ENCODE measurements at regions not wholly inside any gene's neighbourhood (a gene's known extent, or its start where the extent isn't known, plus 50 kb on each side); places are given as distances from the start of the nearest gene placed in this dataset.

DNA sequence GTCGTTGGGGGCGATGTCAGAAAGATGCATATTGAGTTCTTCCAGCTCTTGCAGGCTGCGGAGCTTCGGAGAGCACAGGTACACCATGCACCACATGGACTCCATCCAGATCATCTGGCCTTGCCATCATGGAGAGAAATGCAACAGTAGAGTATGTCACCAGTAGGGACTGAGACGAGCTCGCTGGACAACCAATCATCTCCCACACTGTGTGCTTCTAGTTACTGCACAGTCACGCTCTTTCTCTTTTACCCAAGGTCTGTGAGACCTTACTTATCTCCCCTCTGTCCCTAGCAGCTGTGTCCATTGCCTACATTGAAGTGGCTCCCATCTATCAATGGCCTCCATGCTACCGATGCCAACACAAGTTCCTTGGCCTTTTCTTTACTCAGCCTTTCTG, 90.5 kb downstream of the C13orf42 start:
- TF ChIP-seq, protein P1, sequence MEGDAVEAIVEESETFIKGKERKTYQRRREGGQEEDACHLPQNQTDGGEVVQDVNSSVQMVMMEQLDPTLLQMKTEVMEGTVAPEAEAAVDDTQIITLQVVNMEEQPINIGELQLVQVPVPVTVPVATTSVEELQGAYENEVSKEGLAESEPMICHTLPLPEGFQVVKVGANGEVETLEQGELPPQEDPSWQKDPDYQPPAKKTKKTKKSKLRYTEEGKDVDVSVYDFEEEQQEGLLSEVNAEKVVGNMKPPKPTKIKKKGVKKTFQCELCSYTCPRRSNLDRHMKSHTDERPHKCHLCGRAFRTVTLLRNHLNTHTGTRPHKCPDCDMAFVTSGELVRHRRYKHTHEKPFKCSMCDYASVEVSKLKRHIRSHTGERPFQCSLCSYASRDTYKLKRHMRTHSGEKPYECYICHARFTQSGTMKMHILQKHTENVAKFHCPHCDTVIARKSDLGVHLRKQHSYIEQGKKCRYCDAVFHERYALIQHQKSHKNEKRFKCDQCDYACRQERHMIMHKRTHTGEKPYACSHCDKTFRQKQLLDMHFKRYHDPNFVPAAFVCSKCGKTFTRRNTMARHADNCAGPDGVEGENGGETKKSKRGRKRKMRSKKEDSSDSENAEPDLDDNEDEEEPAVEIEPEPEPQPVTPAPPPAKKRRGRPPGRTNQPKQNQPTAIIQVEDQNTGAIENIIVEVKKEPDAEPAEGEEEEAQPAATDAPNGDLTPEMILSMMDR (IDR thresholded peaks at IDR 0.05) = no peak
- TF ChIP-seq POLR2A (IDR thresholded peaks at IDR 0.05) = no peak

Measured in gastroesophageal sphincter (tissue), 3 donors.